ENCODE measurements at regions not wholly inside any gene's neighbourhood (a gene's known extent, or its start where the extent isn't known, plus 50 kb on each side); places are given as distances from the start of the nearest gene placed in this dataset.

DNA sequence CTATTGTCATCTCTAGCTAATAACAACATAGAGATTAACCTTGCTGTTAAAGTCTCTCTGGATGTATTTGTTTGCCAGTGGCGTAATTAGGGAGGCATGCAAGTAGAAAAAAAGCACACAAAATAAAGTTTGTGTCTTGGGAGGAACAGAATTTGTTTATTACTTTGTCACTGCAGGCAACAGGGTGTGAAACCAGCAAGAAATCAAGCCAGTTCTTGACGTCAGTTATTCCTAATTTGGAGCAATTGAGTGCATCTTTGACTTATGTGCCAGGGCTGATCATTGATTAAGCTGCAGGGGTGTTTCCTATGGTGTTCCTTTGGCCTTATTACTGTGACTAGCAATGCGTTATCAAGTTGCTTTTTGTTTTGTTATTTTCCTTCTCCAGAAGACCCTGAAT is 751.0 kb downstream of the KCNA4 start:
- no peaks in the 10 kb centered on the region for H3K27me3 ChIP-seq (replicated peaks; ENCODE audit: insufficient read depth)
- in situ Hi-C loops (cut with MboI): no loop called here
- no peak overlapping the region for H3K27ac ChIP-seq
- no peaks in the 10 kb centered on the region for H3K9me2 ChIP-seq (ENCODE audit: insufficient read depth)
- TF ChIP-seq EZH2phosphoT487 (IDR thresholded peaks at IDR 0.05; ENCODE audit: insufficient read depth, low read depth): no peak
- H3F3A ChIP-seq (ENCODE audit: insufficient read depth): no peaks in the 10 kb centered on the region
- H3K9ac ChIP-seq: no peak overlapping the region
- whole genome bisulfite sequencing, 2 experiments (ENCODE audit: low coverage in 1 of 2, low lambda C conversion rate in 2 of 2, missing lambda C conversion rate in 2 of 2): 33 to 36% methylated on average over 3 of the region's 3 CpGs
- no peak overlapping the region for H3K4me2 ChIP-seq (ENCODE audit: unreplicated experiment)
- H4K20me1 ChIP-seq (ENCODE audit: insufficient read depth): no peaks in the 10 kb centered on the region
- DNase-seq: no peak
- no peaks in the 10 kb centered on the region for H3K79me2 ChIP-seq (ENCODE audit: insufficient read depth)
- no peaks in the 10 kb centered on the region for H3K36me3 ChIP-seq (ENCODE audit: low read depth)
- peak overlapping the region; percentile 37; the same call in 1 of the 2 replicates for H2AFZ ChIP-seq
- no peak overlapping the region for H3K4me3 ChIP-seq
- peaks cover 10% of the 10 kb centered on the region; the same call in 1 of the 2 replicates for H3K4me1 ChIP-seq (ENCODE audit: insufficient read depth)
- no peaks in the 10 kb centered on the region for H3K9me3 ChIP-seq (ENCODE audit: low read depth)

GRCh38 chr11:29265381-29265780 is 751.4 kb downstream of the KCNA4 start:
- Histone ChIP-seq H3K27me3 (replicated peaks; ENCODE audit: insufficient read depth) (no peaks in the 10 kb centered on the region), H3K4me1 (ENCODE audit: insufficient read depth) (peaks cover 10% of the 10 kb centered on the region; the same call in 1 of the 2 replicates), H3F3A (ENCODE audit: insufficient read depth) (no peaks in the 10 kb centered on the region), H3K4me3 (no peak overlapping the region), H3K79me2 (ENCODE audit: insufficient read depth) (no peaks in the 10 kb centered on the region), H3K27ac (no peak overlapping the region), H2AFZ (peak overlapping the region; percentile 37; the same call in 1 of the 2 replicates), H3K9ac (no peak overlapping the region), H4K20me1 (ENCODE audit: insufficient read depth) (no peaks in the 10 kb centered on the region), H3K4me2 (ENCODE audit: unreplicated experiment) (no peak overlapping the region), H3K36me3 (ENCODE audit: low read depth) (no peaks in the 10 kb centered on the region), H3K9me2 (ENCODE audit: insufficient read depth) (no peaks in the 10 kb centered on the region), H3K9me3 (ENCODE audit: low read depth) (no peaks in the 10 kb centered on the region)
- no peak for DNase-seq
- in situ Hi-C loops (cut with MboI): no loop called here
- no peak for TF ChIP-seq EZH2phosphoT487 (IDR thresholded peaks at IDR 0.05; ENCODE audit: insufficient read depth, low read depth)
- no peak for TF ChIP-seq EZH2 (IDR thresholded peaks at IDR 0.05; ENCODE audit: insufficient read depth, poor library complexity, severe bottlenecking)

- no peak overlapping the region for H3K27ac ChIP-seq
- DNase-seq: peak; percentile 35
- TF ChIP-seq EZH2 (IDR thresholded peaks at IDR 0.05; ENCODE audit: insufficient read depth, poor library complexity, severe bottlenecking) (no peak), EZH2phosphoT487 (IDR thresholded peaks at IDR 0.05; ENCODE audit: insufficient read depth, low read depth) (no peak)
- H3K79me2 ChIP-seq (ENCODE audit: insufficient read depth): no peaks in the 10 kb centered on the region
- no peaks in the 10 kb centered on the region for H3K27me3 ChIP-seq (replicated peaks; ENCODE audit: insufficient read depth)
- no peaks in the 10 kb centered on the region for H4K20me1 ChIP-seq (ENCODE audit: insufficient read depth)
- H3K9me3 ChIP-seq (ENCODE audit: low read depth): no peaks in the 10 kb centered on the region
- no peak overlapping the region for H3K4me3 ChIP-seq
- H3K9me2 ChIP-seq (ENCODE audit: insufficient read depth): no peaks in the 10 kb centered on the region
- no peak overlapping the region for H2AFZ ChIP-seq
- no peaks in the 10 kb centered on the region for H3F3A ChIP-seq (ENCODE audit: insufficient read depth)
- in situ Hi-C loops (cut with MboI): no loop called here
- H3K4me1 ChIP-seq (ENCODE audit: insufficient read depth): peaks cover 10% of the 10 kb centered on the region; the same call in 1 of the 2 replicates
- H3K4me2 ChIP-seq (ENCODE audit: unreplicated experiment): no peak overlapping the region
- 39 to 40% methylated on average over 5 of the region's 5 CpGs for WGBS, 2 experiments (ENCODE audit: low coverage in 1 of 2, low lambda C conversion rate in 2 of 2, missing lambda C conversion rate in 2 of 2)
- no peaks in the 10 kb centered on the region for H3K36me3 ChIP-seq (ENCODE audit: low read depth)
- no peak overlapping the region for H3K9ac ChIP-seq
Observed at GRCh38 chr11:29263971-29264682, 752.7 kb downstream of the KCNA4 start.

DNA sequence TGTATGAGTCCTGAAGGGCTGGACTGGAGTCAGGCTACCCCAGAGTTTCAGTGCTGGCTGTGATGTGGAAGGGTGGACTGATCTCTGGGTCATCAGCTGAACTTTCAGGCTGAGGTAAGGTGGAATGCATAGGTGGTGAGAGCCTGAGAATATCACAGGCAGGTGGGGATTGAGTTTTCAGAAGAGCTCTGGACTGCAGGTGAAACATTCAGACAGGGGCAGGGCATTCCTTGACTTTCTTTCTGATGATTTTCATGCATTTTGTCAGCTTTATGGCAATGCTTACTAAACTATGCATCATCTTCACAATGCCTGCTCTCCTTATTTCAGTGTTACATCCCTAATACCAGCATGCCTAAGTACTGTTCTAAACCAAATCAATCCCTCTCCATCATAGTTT is 755.0 kb downstream of the KCNA4 start:
- Histone ChIP-seq H3K27ac (no peak overlapping the region), H3K4me3 (no peak overlapping the region), H2AFZ (no peak overlapping the region), H3K27me3 (replicated peaks; ENCODE audit: insufficient read depth) (no peaks in the 10 kb centered on the region), H3K36me3 (ENCODE audit: low read depth) (no peaks in the 10 kb centered on the region), H3K9me2 (ENCODE audit: insufficient read depth) (no peaks in the 10 kb centered on the region), H3K9me3 (ENCODE audit: low read depth) (no peaks in the 10 kb centered on the region), H3K79me2 (ENCODE audit: insufficient read depth) (no peaks in the 10 kb centered on the region), H3F3A (ENCODE audit: insufficient read depth) (no peaks in the 10 kb centered on the region), H3K4me2 (ENCODE audit: unreplicated experiment) (no peak overlapping the region), H3K9ac (no peak overlapping the region), H3K4me1 (ENCODE audit: insufficient read depth) (peaks cover 10% of the 10 kb centered on the region; the same call in 1 of the 2 replicates), H4K20me1 (ENCODE audit: insufficient read depth) (no peaks in the 10 kb centered on the region)
- no peak for DNase-seq
- in situ Hi-C loops (cut with MboI): no loop called here
- no peak for TF ChIP-seq EZH2 (IDR thresholded peaks at IDR 0.05; ENCODE audit: insufficient read depth, poor library complexity, severe bottlenecking)
- TF ChIP-seq EZH2phosphoT487 (IDR thresholded peaks at IDR 0.05; ENCODE audit: insufficient read depth, low read depth): no peak
